ENCODE measurements at regions not wholly inside any gene's neighbourhood (a gene's known extent, or its start where the extent isn't known, plus 50 kb on each side); places are given as distances from the start of the nearest gene placed in this dataset.
"Not testable (repeated sequence)": the region's sequence is repeated elsewhere in the genome, so short reads cannot be mapped to it uniquely, and the experiment has no call there.

DNA sequence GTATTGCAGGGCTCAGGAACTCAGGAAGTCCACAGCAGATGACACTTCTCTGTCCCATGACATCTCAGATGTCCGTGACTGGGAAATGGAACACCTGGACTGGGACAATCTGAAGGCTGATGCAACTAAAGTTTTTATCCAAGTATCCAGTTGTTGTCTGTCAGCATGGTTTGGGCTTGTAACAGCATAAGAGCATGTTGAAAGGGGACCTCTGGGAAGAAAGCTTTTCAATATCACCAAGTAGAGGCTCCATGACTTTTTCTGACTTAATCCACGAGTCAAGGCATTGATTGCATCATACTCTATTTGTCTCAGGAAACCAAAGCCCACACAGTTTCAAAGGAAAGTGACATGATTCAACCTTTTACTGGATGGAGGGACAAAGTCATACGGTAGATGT, 807.7 kb downstream of the MTRR start:
- DNase-seq = no peak

GRCh38 chr5:8682381-8682780, 813.4 kb downstream of the MTRR start:
- no peak for DNase-seq

GRCh38 chr5:8683496-8683895, 814.5 kb downstream of the MTRR start:
- no peak for DNase-seq

- DNase-seq = no peak
Measured at GRCh38 chr5:8685704-8686103, 816.8 kb downstream of the MTRR start.

GRCh38 chr5:8686707-8687106, 817.8 kb downstream of the MTRR start:
- DNase-seq = no peak

- DNase-seq = no peak
Measured at GRCh38 chr5:8689773-8690172, 820.8 kb downstream of the MTRR start.

GRCh38 chr5:8691221-8691620, 822.3 kb downstream of the MTRR start:
- no peak for DNase-seq

GRCh38 chr5:8693341-8693844, 824.4 kb downstream of the MTRR start:
- DNase-seq = no peak

- DNase-seq = no peak
Measured at GRCh38 chr5:8694545-8694944, 825.6 kb downstream of the MTRR start.

DNA sequence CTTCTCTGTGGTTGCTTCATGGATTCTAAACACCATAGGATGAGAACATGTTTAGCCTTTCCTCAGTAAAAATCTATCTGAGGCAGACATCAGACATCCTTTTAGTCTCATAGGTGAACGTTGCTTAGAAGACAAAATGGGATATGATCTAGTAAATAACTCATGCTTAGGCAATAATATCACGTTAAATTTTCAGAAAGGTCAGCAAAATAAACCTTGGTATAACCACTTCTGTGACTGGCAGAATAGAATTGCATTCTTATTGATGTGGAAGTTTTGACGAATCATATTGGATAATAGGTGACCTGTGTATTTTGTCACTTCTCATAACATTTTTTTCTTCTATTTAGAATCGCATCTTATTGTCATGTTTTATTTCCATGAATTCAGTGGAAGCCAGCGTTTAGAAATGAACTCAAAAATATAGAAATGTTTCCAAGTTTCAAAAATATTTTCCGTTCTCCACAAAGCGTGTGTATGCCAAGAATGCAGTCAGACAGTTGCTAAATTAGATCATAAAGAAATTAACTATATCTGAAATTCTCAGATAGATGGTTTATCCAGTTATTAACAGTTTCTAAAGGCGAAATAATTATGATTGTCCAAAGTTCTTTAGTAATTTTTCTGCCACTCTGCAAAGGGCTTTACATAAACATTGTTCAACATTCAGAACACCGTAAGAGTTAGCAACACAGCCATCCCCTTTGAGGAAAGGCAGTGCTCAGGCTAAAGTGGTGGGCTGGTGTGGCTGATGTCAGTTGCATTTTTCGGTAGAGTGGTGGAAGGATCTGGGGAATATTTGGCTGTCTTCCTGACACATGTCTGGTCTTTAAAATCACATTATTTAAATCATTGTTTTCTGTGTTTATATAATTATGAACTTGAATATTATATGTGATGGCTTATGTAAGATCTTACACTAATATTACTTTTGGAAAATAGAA, 827.2 kb downstream of the MTRR start:
- DNase-seq = no peak

DNA sequence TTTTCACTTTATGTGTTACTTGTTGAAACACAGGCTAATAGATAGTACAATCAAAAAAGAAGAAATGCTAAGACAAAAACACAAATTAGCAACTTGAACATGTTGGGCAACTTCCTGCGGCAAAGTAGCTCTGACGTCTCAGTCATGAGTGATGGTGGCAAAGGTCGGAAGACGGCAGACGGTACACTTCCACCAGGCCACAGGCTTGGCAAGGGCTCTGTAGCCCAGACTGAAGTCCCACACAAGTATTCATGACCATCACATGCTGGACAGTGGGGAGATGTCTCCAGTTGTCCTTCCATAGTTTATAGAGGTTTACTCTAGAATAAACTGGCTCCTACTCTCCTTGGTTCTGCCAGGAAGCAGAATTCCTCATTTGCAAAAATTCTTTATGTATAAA, 831.3 kb downstream of the MTRR start:
- no peak for DNase-seq

DNA sequence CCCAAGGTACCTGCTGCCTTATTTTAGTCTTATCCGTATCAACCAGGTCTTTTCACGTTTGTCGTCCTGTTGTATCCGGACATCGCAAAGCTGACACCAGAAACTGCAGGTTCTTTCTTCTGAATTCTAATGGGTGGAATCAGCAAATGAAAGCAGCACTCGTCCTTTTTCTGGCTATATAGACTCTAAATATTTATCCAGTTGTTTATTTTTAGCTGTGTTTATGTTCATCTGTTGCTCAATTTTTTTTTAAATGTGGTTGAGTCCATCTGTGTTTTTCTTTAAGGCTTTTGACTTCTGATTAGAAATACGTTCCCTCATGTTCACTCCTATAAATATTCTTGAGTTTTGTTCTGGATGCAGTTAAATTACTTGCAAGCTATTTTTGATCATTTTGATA, 831.7 kb downstream of the MTRR start:
- DNase-seq = no peak

DNA sequence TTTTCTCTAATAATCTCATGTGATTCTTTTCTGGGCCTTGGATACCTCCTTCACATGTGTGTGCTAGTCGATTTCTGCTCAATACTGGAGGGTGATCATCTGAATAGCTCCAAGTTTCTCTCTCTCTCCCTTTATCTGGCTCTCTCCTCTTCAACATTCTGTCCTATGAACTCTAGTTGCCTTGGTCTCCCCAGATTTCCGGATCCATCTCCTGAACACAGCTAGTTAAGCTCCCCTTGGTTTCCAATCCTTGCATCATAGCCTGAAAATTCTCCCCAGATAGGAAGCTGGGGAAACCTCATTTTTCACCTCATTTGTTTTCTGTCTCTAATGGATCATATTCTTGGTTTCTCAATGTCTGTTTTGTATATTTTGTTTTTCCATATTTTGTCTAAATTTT, 832.3 kb downstream of the MTRR start:
- DNase-seq = no peak

- DNase-seq = no peak
Measured at GRCh38 chr5:8710426-8710930, 835.4 kb downstream of the SEMA5A start.

DNA sequence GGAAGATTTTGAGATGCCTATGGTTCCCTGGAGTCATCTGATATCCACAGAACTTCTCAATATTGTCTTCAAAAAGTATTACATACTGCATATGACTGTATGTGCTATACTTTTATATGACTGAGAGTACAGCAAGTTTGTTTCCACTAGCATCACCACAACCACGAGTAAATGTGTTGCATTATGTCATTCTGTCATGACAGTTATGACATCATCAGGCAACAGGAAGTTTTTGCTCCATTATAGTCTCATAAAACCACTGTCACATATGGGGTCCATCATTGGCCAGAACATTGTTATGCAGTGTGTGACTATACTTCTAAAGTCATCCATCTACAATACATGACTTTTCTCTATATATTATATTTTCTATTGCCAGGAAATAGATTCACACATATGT, 831.7 kb downstream of the SEMA5A start:
- DNase-seq = no peak

DNA sequence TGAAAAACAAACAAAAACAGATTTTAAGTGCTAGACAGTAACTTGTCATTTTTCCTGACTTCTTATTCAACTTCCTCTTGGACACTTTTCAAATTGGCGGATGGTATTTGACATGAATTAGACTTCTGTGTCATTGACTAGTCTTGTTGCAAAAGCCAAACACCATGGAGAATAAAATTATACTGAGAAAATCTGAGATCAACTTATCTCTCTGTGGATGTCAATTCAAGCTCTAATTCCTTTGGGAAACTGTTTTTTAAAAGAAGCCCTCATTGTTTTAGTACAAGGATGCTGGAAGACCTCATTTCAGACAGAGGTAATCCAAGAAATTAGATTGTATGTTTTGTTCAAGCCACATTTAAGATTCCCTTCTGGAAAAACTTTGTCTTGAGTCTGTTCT, 831.0 kb downstream of the SEMA5A start:
- DNase-seq = no peak

DNA sequence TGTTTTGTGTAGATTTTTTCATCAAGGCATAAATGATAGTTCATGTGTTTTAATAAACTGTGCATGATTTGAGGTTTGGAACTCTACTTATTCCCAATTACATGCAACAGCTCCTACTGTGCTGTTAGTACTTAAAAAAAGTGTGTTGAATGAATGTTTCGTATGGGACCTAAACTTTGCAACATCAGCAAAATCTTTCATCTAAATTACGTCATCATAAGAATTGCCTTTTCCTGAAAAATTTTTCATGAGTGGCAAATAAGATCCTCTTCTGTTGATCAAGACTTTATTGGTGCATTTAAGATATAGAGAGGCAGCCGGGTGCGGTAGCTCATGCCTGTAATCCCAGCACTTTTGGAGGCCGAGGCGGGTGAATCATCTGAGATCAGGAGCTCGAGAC, 826.1 kb downstream of the SEMA5A start:
- no peak for DNase-seq

GRCh38 chr5:8720506-8720905, 825.4 kb downstream of the SEMA5A start:
- DNase-seq = no peak

DNA sequence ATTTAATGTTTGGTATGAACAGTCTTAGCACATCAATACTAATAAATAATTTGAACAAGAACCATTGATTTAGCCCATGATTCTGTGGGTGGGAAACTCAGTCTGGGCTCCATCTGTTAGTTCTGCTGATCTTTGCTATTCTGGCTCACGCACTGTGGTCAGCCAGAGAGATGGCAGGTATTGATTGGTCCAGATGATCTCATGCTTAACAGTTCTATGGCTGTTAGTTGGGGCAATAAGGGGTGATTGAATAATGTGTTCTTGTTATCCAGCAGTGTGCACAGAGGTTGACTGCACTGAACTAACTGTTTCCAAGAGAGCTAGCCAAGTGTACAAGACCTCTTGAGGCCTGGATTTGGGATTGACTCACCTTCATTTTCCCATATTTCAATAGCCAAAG, 824.3 kb downstream of the SEMA5A start:
- no peak for DNase-seq

DNA sequence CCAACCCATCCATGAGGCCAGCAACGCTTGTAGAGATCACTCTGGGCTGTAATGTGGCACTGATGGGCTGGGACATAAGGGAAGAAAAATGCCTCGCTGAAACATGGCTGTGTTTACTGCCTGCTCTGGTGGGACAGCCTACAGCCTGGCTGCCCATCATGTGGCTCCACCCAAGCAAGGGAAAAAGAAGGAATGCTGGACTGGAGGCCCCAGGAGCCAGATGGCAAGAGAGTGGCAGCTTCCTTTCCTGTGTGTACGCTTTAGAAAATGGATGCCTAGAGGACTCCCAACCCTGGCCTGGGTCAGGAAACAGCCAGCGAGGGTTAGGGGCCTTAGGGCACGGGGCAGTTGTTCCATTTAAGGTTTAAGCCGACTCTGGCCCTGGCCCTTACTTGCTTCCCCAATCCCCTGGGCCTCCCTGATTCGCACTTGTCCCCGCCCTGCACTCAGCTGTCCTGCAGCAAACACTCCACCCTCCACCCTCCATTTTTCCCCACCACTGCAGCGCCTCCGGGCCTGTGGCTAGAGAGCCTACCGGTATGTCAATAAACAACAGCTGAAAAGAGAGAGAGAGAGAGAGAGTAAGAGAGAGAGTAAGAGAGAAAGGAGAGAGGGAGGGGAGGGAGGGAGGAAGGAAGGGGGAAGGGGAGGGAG, 819.4 kb downstream of the SEMA5A start:
- DNase-seq = no peak

- no peak for DNase-seq
Measured at GRCh38 chr5:8727396-8727795, 818.5 kb downstream of the SEMA5A start.

DNA sequence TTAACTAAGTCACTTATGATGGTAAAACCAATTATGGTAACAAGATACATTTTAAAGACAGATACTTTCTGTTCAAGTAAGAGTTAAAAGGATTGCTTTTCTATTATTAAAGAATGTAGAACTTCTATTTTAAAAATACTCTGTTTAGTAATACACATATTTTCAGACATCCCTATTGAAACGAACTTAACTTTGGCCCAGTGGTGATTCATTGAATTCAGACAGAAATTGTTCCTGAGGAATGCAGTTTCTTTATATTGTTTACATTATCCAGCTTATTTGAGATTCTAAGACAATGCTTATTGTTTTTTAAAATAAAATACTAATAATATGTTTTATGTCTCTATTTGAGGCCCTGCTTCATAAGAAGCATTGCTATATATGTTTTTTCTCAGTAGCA, 816.4 kb downstream of the SEMA5A start:
- DNase-seq = no peak

DNA sequence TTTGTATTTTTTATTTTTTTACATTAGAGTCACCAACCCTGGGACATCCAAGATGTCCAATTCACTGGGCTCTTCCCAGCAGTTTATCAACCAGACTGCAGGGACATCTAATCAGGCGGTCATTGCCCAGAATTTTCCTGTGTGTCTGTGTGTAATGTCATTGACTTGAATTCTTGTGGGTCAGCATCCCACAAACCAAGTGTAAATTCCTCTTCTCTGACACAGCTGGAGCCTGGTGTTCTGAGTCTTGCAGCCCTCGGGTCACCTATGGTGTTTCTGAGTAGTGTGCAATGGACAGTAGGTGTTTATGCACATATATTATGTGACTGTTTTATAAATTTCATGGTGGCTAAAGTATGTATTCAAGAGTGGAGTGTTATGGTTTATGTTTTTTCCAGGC, 815.7 kb downstream of the SEMA5A start:
- DNase-seq = no peak

GRCh38 chr5:8731110-8731509, 814.8 kb downstream of the SEMA5A start:
- not testable (repeated sequence) for DNase-seq

Measured in NCI-H1436 treated with DMSO at 0.1 percent for 48 hours (cell line).